CD14-positive monocyte (primary cell): ENCODE measurements at regions not wholly inside any gene's neighbourhood (a gene's known extent, or its start where the extent isn't known, plus 50 kb on each side); places are given as distances from the start of the nearest gene placed in this dataset.

Source experiments
- DNase-seq, 3 donors: peaks; one replicate each; pipeline ENCODE4 v3.0.0-alpha.2; 2011 to 2022
- H2AFZ ChIP-seq: 2 replicates; pipeline ENCODE4 v1.6.0; 2012; ENCODE audit warnings: mild to moderate bottlenecking, low read depth, low read length, inconsistent platforms; ENCODE audit not compliant: insufficient read depth, poor library complexity, severe bottlenecking
- H3K27ac ChIP-seq, 2 donors: 1 replicate in 1 of 2; 2 replicates in 1 of 2; pipeline ENCODE4 v1.5.1; 2012 to 2013; ENCODE audit warnings: low read length in 2 of 2, control low read depth in 1 of 2, inconsistent platforms in 1 of 2, low read depth in 1 of 2, mild to moderate bottlenecking in 1 of 2
- H3K27me3 ChIP-seq, 2 donors: one replicate each; pipeline versions ENCODE4 v1.6.0 to v1.6.1; 2011 to 2013; ENCODE audit warnings: low read length in 2 of 2; ENCODE audit not compliant: control insufficient read depth in 2 of 2, insufficient read depth in 2 of 2
- H3K36me3 ChIP-seq, 2 donors: replicated peaks in 1 of 2; 1 replicate in 1 of 2; 2 replicates in 1 of 2; pipeline versions ENCODE4 v1.5.1 to v1.6.1; 2012 to 2013; ENCODE audit warnings: low read length in 2 of 2, control low read depth in 1 of 2, inconsistent platforms in 1 of 2, mild to moderate bottlenecking in 1 of 2; ENCODE audit not compliant: insufficient read depth in 2 of 2, control insufficient read depth in 1 of 2
- H3K4me1 ChIP-seq, 2 donors: 1 replicate in 1 of 2; 2 replicates in 1 of 2; pipeline versions ENCODE4 v1.5.1 to v1.6.1; 2012 to 2013; ENCODE audit warnings: low read length in 2 of 2, control low read depth in 1 of 2, inconsistent platforms in 1 of 2, mild to moderate bottlenecking in 1 of 2, moderate library complexity in 1 of 2; ENCODE audit not compliant: insufficient read depth in 2 of 2, control insufficient read depth in 1 of 2
- H3K4me2 ChIP-seq: replicated peaks from 2 replicates; pipeline ENCODE3; 2012; ENCODE audit warnings: low read length, moderate library complexity, mild to moderate bottlenecking; ENCODE audit not compliant: poor library complexity, severe bottlenecking; ENCODE audit errors: extremely low read depth
- H3K4me3 ChIP-seq, 3 experiments: fragments of 200-600 bp in 1 of 3; sonication (generic) in 1 of 3; replicated peaks in 1 of 3; 1 replicate in 2 of 3; 2 replicates in 1 of 3; pipeline ENCODE4 v1.5.1; 2011 to 2013; ENCODE audit warnings: low read length in 3 of 3, mild to moderate bottlenecking in 3 of 3, control low read depth in 2 of 3, low read depth in 2 of 3, inconsistent platforms in 1 of 3, moderate library complexity in 1 of 3
- H3K79me2 ChIP-seq: 2 replicates; pipeline ENCODE4 v1.6.0; 2012; ENCODE audit warnings: mild to moderate bottlenecking, control low read depth, inconsistent platforms, low read length, moderate library complexity; ENCODE audit not compliant: insufficient read depth
- H3K9ac ChIP-seq: 2 replicates; pipeline ENCODE4 v1.6.0; 2017; ENCODE audit warnings: low read length, mild to moderate bottlenecking; ENCODE audit not compliant: insufficient read depth, poor library complexity, severe bottlenecking
- H3K9me3 ChIP-seq, 2 donors: replicated peaks in 1 of 2; 1 replicate in 1 of 2; 2 replicates in 1 of 2; pipeline versions ENCODE4 v1.5.1 to v1.6.1; 2012 to 2013; ENCODE audit warnings: low read length in 2 of 2, control low read depth in 1 of 2; ENCODE audit not compliant: control insufficient read depth in 1 of 2, insufficient read depth in 1 of 2
- H4K20me1 ChIP-seq: 2 replicates; pipeline ENCODE4 v1.6.0; 2012; ENCODE audit warnings: mild to moderate bottlenecking, low read length, control low read depth, moderate library complexity; ENCODE audit not compliant: insufficient read depth
- H3K27ac Mint-ChIP-seq, 7 donors: one replicate each; pipeline ENCODE4 v1.8.0; 2020; ENCODE audit warnings: mild to moderate bottlenecking in 7 of 7, mixed read lengths in 7 of 7, moderate library complexity in 6 of 7, inconsistent platforms in 2 of 7
- H3K27me3 Mint-ChIP-seq, 3 donors: one replicate each; pipeline ENCODE4 v1.8.0; 2021 to 2022; ENCODE audit warnings: low read depth in 3 of 3, mild to moderate bottlenecking in 3 of 3, mixed read lengths in 3 of 3, moderate library complexity in 3 of 3, inconsistent platforms in 1 of 3
- H3K36me3 Mint-ChIP-seq, 2 donors: one replicate each; pipeline ENCODE4 v1.8.0; 2020; ENCODE audit warnings: mixed read lengths in 2 of 2, inconsistent platforms in 1 of 2, mild to moderate bottlenecking in 1 of 2
- H3K4me1 Mint-ChIP-seq: one replicate; pipeline ENCODE4 v1.8.0; 2020; ENCODE audit warnings: mild to moderate bottlenecking, mixed read lengths
- H3K4me3 Mint-ChIP-seq, 2 donors: one replicate each; pipeline ENCODE4 v1.8.0; 2020; ENCODE audit warnings: mild to moderate bottlenecking in 2 of 2, mixed read lengths in 2 of 2, moderate library complexity in 1 of 2
- H3K9me3 Mint-ChIP-seq, 7 donors: one replicate each; pipeline ENCODE4 v1.8.0; 2020 to 2022; ENCODE audit warnings: mixed read lengths in 7 of 7, mild to moderate bottlenecking in 6 of 7, moderate library complexity in 6 of 7, inconsistent platforms in 2 of 7
- whole genome bisulfite sequencing: methylation state at CpG from one replicate; pipeline ENCODE4 v1.1.5; 2013; ENCODE audit warnings: missing lambda C conversion rate; ENCODE audit not compliant: insufficient coverage; 5-methylcytosine and 5-hydroxymethylcytosine counted together
- intact Hi-C, 2 donors: fragments of 100-400 bp; cut with micrococcal nuclease; formaldehyde crosslinking; loops; one replicate each; pipeline versions ENCODE4 v1.15.0 to v1.15.1; 2023
- TF ChIP-seq, protein P1 (sequence below): fragments of 200-600 bp; IDR thresholded peaks from one replicate; pipeline ENCODE4 v1.8.0; 2022; ENCODE audit warnings: antibody characterized with exemption, mild to moderate bottlenecking

DNA sequence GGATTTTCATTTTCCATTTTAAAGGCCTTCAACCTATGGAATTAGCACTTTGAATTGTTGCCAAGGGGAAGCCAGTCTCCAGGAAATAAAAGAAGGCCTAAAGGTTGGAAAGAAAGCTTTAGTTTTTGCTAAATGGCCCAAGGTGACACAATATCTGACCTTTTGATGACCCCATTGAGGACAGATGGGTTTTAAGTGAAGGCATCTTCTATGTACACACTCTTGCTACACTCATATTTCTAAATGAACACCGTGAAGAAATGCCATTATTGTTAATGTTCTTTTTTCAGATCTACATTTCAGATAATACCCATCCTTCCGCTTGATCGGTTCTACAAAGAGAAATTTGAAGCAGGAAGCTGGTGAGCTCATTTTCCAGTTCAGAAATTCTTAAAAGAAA, 162.8 kb upstream of the POU3F4 start:
- TF ChIP-seq, protein P1, sequence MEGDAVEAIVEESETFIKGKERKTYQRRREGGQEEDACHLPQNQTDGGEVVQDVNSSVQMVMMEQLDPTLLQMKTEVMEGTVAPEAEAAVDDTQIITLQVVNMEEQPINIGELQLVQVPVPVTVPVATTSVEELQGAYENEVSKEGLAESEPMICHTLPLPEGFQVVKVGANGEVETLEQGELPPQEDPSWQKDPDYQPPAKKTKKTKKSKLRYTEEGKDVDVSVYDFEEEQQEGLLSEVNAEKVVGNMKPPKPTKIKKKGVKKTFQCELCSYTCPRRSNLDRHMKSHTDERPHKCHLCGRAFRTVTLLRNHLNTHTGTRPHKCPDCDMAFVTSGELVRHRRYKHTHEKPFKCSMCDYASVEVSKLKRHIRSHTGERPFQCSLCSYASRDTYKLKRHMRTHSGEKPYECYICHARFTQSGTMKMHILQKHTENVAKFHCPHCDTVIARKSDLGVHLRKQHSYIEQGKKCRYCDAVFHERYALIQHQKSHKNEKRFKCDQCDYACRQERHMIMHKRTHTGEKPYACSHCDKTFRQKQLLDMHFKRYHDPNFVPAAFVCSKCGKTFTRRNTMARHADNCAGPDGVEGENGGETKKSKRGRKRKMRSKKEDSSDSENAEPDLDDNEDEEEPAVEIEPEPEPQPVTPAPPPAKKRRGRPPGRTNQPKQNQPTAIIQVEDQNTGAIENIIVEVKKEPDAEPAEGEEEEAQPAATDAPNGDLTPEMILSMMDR, result no peak
- no peaks in the 10 kb centered on the region for H3K79me2 ChIP-seq
- no peak overlapping the region for H3K27ac ChIP-seq
- H3K36me3 ChIP-seq, result no peaks in the 10 kb centered on the region
- H3K9ac ChIP-seq, result no peak overlapping the region
- Mint-ChIP-seq H3K4me1 (no peaks in the 10 kb centered on the region), H3K36me3 (no peaks in the 10 kb centered on the region), H3K4me3 (no peak overlapping the region), H3K27me3 (no peaks in the 10 kb centered on the region), H3K27ac (no peak overlapping the region), H3K9me3 (no peaks in the 10 kb centered on the region)
- WGBS, result no CpG with 5 or more reads among the region's 3 CpGs
- H3K4me1 ChIP-seq, result no peaks in the 10 kb centered on the region
- H3K9me3 ChIP-seq, result no peaks in the 10 kb centered on the region
- no peaks in the 10 kb centered on the region for H4K20me1 ChIP-seq
- no peak overlapping the region for H3K4me3 ChIP-seq
- no peaks in the 10 kb centered on the region for H3K27me3 ChIP-seq
- intact Hi-C loops, result no loop called here
- no peak overlapping the region for H3K4me2 ChIP-seq
- H2AFZ ChIP-seq, result no peak overlapping the region
- no peak for DNase-seq
